T1000 (cell line): ENCODE measurements at regions not wholly inside any gene's neighbourhood (a gene's known extent, or its start where the extent isn't known, plus 50 kb on each side); places are given as distances from the start of the nearest gene placed in this dataset.
"Not testable (repeated sequence)": the region's sequence is repeated elsewhere in the genome, so short reads cannot be mapped to it uniquely, and the experiment has no call there.

Experiments
- DNase-seq: peaks from one replicate; lab custom pipeline; 2025; ENCODE audit warnings: mixed read lengths; lab: John Stamatoyannopoulos, UW

- DNase-seq, result no peak
Observed at GRCh38 chr2:192390401-192390800, 195.7 kb upstream of the TMEFF2 start.

- not testable (repeated sequence) for DNase-seq
Observed at GRCh38 chr2:192384191-192384590, 189.5 kb upstream of the TMEFF2 start.

GRCh38 chr2:192381082-192381481 lies 186.3 kb upstream of the TMEFF2 start:
- DNase-seq, result no peak

GRCh38 chr2:192379736-192380135 lies 185.0 kb upstream of the TMEFF2 start:
- DNase-seq, result no peak

GRCh38 chr2:192377173-192377572 lies 182.4 kb upstream of the TMEFF2 start:
- no peak for DNase-seq

- no peak for DNase-seq
Observed at GRCh38 chr2:192373754-192374153, 179.0 kb upstream of the TMEFF2 start.

- no peak for DNase-seq
Observed at GRCh38 chr2:192373221-192373620, 178.5 kb upstream of the TMEFF2 start.

GRCh38 chr2:192369969-192370368 lies 175.2 kb upstream of the TMEFF2 start:
- DNase-seq, result no peak

GRCh38 chr2:192357217-192357616 lies 162.5 kb upstream of the TMEFF2 start:
- no peak for DNase-seq

- DNase-seq, result no peak
Observed at GRCh38 chr2:192354512-192355244, 159.9 kb upstream of the TMEFF2 start.

- no peak for DNase-seq
Observed at GRCh38 chr2:192347542-192347941, 152.8 kb upstream of the TMEFF2 start.

GRCh38 chr2:192345287-192345686 lies 150.6 kb upstream of the TMEFF2 start:
- DNase-seq, result no peak

- DNase-seq, result no peak
Observed at GRCh38 chr2:192333642-192334041, 138.9 kb upstream of the TMEFF2 start.

GRCh38 chr2:192328297-192328696 lies 133.6 kb upstream of the TMEFF2 start:
- DNase-seq, result no peak

- DNase-seq, result no peak
Observed at GRCh38 chr2:192327576-192327975, 132.8 kb upstream of the TMEFF2 start.

GRCh38 chr2:192315543-192315942 lies 120.8 kb upstream of the TMEFF2 start:
- no peak for DNase-seq

GRCh38 chr2:192314800-192315481 lies 120.2 kb upstream of the TMEFF2 start:
- no peak for DNase-seq

GRCh38 chr2:192313773-192314172 lies 119.0 kb upstream of the TMEFF2 start:
- no peak for DNase-seq

GRCh38 chr2:192311701-192312460 lies 117.1 kb upstream of the TMEFF2 start:
- no peak for DNase-seq

GRCh38 chr2:192307530-192307929 lies 112.8 kb upstream of the TMEFF2 start:
- no peak for DNase-seq

GRCh38 chr2:192298664-192299063 lies 103.9 kb upstream of the TMEFF2 start:
- no peak for DNase-seq

- no peak for DNase-seq
Observed at GRCh38 chr2:192292478-192292877, 97.7 kb upstream of the TMEFF2 start.

- no peak for DNase-seq
Observed at GRCh38 chr2:192288295-192288694, 93.6 kb upstream of the TMEFF2 start.
